A549 (cell line): ENCODE measurements at regions not wholly inside any gene's neighbourhood (a gene's known extent, or its start where the extent isn't known, plus 50 kb on each side); places are given as distances from the start of the nearest gene placed in this dataset.

Source experiments
- ATAC-seq, 2 experiments: fragments of 200-7000 bp in 1 of 2; fragments of >200 bp in 1 of 2; cut with Nextera tagmentation in 1 of 2; cut with Tn5 transposase in 1 of 2; 3 replicates each; pipeline versions ENCODE4 v1.8.0 to v1.9.1; 2018 to 2020; ENCODE audit warnings: mild to moderate bottlenecking in 1 of 2, moderate library complexity in 1 of 2
- CTCF ChIA-PET: fragments of 300-600 bp; sonication (Branson Sonifier 250); formaldehyde crosslinking; extraction: SDS; loops from one replicate; lab custom pipeline; 2021; ENCODE audit warnings: antibody characterized with exemption, inconsistent platforms; lab: Yijun Ruan, JAX
- POLR2A ChIA-PET: fragments of 350-600 bp; formaldehyde crosslinking; extraction: SDS; loops from one replicate; lab custom pipeline; 2021; ENCODE audit warnings: antibody characterized with exemption, inconsistent platforms; lab: Yijun Ruan, JAX
- DNase-seq, 2 experiments: peaks; one replicate each; pipeline versions ENCODE4 v3.0.0 to v3.0.0-alpha.2; 2011 to 2016; ENCODE audit warnings: low read depth in 1 of 2, low spot score in 1 of 2
- FAIRE-seq: peaks from 2 replicates; lab custom pipeline; 2011; peaks lifted over from hg19 to GRCh38; lab: Jason Lieb, UNC
- H3K27ac ChIP-seq, 2 experiments: fragments of >200 bp; sonication (Bioruptor Twin); formaldehyde crosslinking; 3 replicates each; pipeline ENCODE4 v1.5.1; 2016 to 2017
- H3K4me1 ChIP-seq: fragments of >200 bp; sonication (Bioruptor Twin); formaldehyde crosslinking; 3 replicates; pipeline ENCODE4 v1.6.1; 2016
- H3K4me2 ChIP-seq: fragments of >200 bp; sonication (Bioruptor Twin); formaldehyde crosslinking; 3 replicates; pipeline ENCODE4 v1.6.1; 2016
- H3K4me3 ChIP-seq: fragments of >200 bp; sonication (Bioruptor Twin); formaldehyde crosslinking; 3 replicates; pipeline ENCODE4 v1.5.1; 2016
- H3K9me3 ChIP-seq: fragments of >200 bp; sonication (Bioruptor Twin); formaldehyde crosslinking; 3 replicates; pipeline ENCODE4 v1.6.1; 2016
- CEBPB ChIP-seq, 2 experiments: fragments of >200 bp in 1 of 2; sonication (Bioruptor Twin) in 1 of 2; formaldehyde crosslinking in 1 of 2; IDR thresholded peaks; 2 replicates each; pipeline ENCODE4 v1.6.1; 2012 to 2016
- CHD2 ChIP-seq: fragments of 150-350 bp; IDR thresholded peaks from 2 replicates; pipeline ENCODE4 v1.6.1; 2014; ENCODE audit warnings: low read length; ENCODE audit not compliant: partially characterized antibody
- CHD4 ChIP-seq: fragments of 200-600 bp; sonication (generic); IDR thresholded peaks from 2 replicates; pipeline ENCODE4 v1.6.1; 2016; ENCODE audit warnings: antibody characterized with exemption, mild to moderate bottlenecking, borderline replicate concordance
- EHMT2 ChIP-seq: fragments of 200-600 bp; sonication (generic); IDR thresholded peaks from 2 replicates; pipeline ENCODE4 v1.6.1; 2016; ENCODE audit warnings: antibody characterized with exemption, low read depth, mild to moderate bottlenecking, moderate library complexity
- ESRRA ChIP-seq: fragments of 150-350 bp; IDR thresholded peaks from 2 replicates; pipeline ENCODE4 v1.6.1; 2014; ENCODE audit warnings: mild to moderate bottlenecking, low read length, borderline replicate concordance
- FOSL2 ChIP-seq, 2 experiments: fragments of 450-650 bp in 1 of 2; fragments of >200 bp in 1 of 2; sonication (Bioruptor Twin) in 1 of 2; formaldehyde crosslinking; IDR thresholded peaks; 2 replicates each; pipeline versions ENCODE4 v1.5.0 to v1.6.1; 2016 to 2020; ENCODE audit warnings: mild to moderate bottlenecking in 1 of 2, moderate library complexity in 1 of 2
- HEYL ChIP-seq: fragments of 250-450 bp; sonication (Bioruptor Pico); IDR thresholded peaks from 2 replicates; pipeline ENCODE4 v1.8.0; 2021; ENCODE audit warnings: mild to moderate bottlenecking, moderate library complexity
- HOXA7 ChIP-seq: fragments of 250-450 bp; sonication (Bioruptor Pico); IDR thresholded peaks from 2 replicates; pipeline ENCODE4 v1.5.0; 2020; ENCODE audit warnings: mild to moderate bottlenecking, moderate library complexity
- HOXB5 ChIP-seq: fragments of 250-450 bp; sonication (Bioruptor Pico); IDR thresholded peaks from 2 replicates; pipeline ENCODE4 v1.5.0; 2020; ENCODE audit warnings: mild to moderate bottlenecking, moderate library complexity
- JUNB ChIP-seq: fragments of >200 bp; sonication (Bioruptor Twin); formaldehyde crosslinking; IDR thresholded peaks from 2 replicates; pipeline ENCODE4 v1.6.1; 2016
- KDM5A ChIP-seq: fragments of 200-600 bp; sonication (generic); IDR thresholded peaks from 2 replicates; pipeline ENCODE4 v1.6.1; 2016; ENCODE audit warnings: antibody characterized with exemption, mild to moderate bottlenecking
- MAZ ChIP-seq: fragments of 150-350 bp; IDR thresholded peaks from 2 replicates; pipeline ENCODE4 v1.6.1; 2014; ENCODE audit warnings: antibody characterized with exemption, low read depth, low read length, borderline replicate concordance
- PHF8 ChIP-seq: fragments of 200-600 bp; sonication (generic); IDR thresholded peaks from 2 replicates; pipeline ENCODE4 v1.6.1; 2016; ENCODE audit warnings: low read depth, mild to moderate bottlenecking, antibody characterized with exemption, moderate library complexity, borderline replicate concordance
- RCOR1 ChIP-seq: fragments of 150-350 bp; IDR thresholded peaks from 2 replicates; pipeline ENCODE4 v1.6.1; 2014; ENCODE audit warnings: antibody characterized with exemption, low read length, low read depth
- REST ChIP-seq: fragments of 200-600 bp; sonication (generic); IDR thresholded peaks from 2 replicates; pipeline ENCODE4 v1.6.1; 2016; ENCODE audit warnings: antibody characterized with exemption, mild to moderate bottlenecking, moderate library complexity
- RFX5 ChIP-seq: fragments of 450-650 bp; IDR thresholded peaks from 2 replicates; pipeline ENCODE4 v1.7.1; 2014; ENCODE audit warnings: antibody characterized with exemption, mild to moderate bottlenecking, moderate library complexity
- USF2 ChIP-seq: fragments of 450-650 bp; IDR thresholded peaks from 2 replicates; pipeline ENCODE4 v1.6.1; 2014; ENCODE audit warnings: antibody characterized with exemption
- ZFP36 ChIP-seq: fragments of 450-650 bp; IDR thresholded peaks from 2 replicates; pipeline ENCODE4 v1.6.1; 2014; ENCODE audit warnings: borderline replicate concordance; ENCODE audit not compliant: partially characterized antibody
- WGBS: methylation state at CpG from one replicate; pipeline ENCODE4 v1.1.6; 2017; ENCODE audit errors: missing lambda C conversion rate; 5-methylcytosine and 5-hydroxymethylcytosine counted together
- TF ChIP-seq, protein P1 (sequence below): fragments of >200 bp; sonication (Bioruptor Twin); formaldehyde crosslinking; IDR thresholded peaks from 3 replicates; pipeline ENCODE4 v1.6.1; 2016

DNA sequence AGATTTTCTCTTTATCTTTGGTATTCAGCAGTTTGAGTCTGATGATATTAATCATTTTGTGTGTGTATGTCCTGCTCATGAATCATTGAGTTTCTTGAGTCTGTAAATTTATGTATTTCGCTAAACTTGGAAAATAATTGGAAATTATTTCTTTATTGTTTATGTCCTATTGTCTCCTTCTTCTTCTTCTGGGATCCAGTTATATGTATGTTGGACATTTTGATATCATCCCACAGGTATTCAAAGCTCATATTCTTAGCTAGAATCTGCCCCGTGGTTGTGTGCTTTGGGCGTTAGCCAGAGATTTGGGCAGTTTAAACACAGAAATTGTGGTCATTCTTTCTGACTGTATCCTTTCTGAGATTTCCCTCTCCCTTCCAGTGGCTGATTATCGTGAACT lies 243.0 kb upstream of the SPRED2 start:
- FAIRE-seq (no peak), ATAC-seq (no peak), DNase-seq (no peak)
- POLR2A ChIA-PET = interaction anchor here (0.7 kb wide), 1 partner anchor 70 kb away, joined by 4 read pairs; no protein-coding TSS in a partner anchor
- Histone ChIP-seq H3K4me2 (no peak overlapping the region), H3K27ac (no peak overlapping the region), H3K9me3 (peaks cover 14% of the 10 kb centered on the region; the same call in 1 of the 3 replicates), H3K4me3 (no peak overlapping the region), H3K4me1 (no peaks in the 10 kb centered on the region)
- no peak for TF ChIP-seq CEBPB (IDR thresholded peaks at IDR 0.05)
- no peak for TF ChIP-seq CHD4
- TF ChIP-seq CHD2 = no peak
- TF ChIP-seq HEYL = no peak
- no peak for TF ChIP-seq FOSL2 (IDR thresholded peaks at IDR 0.05)
- no peak for TF ChIP-seq FOSL2 (CRISPR knock-in tag; IDR thresholded peaks at IDR 0.05)
- TF ChIP-seq RCOR1 = no peak
- TF ChIP-seq PHF8 = no peak
- TF ChIP-seq ESRRA = no peak
- no peak for TF ChIP-seq HOXB5 (CRISPR knock-in tag)
- CTCF ChIA-PET = no interaction called here
- 9% methylated on average over 4 of the region's 4 CpGs for WGBS

DNA sequence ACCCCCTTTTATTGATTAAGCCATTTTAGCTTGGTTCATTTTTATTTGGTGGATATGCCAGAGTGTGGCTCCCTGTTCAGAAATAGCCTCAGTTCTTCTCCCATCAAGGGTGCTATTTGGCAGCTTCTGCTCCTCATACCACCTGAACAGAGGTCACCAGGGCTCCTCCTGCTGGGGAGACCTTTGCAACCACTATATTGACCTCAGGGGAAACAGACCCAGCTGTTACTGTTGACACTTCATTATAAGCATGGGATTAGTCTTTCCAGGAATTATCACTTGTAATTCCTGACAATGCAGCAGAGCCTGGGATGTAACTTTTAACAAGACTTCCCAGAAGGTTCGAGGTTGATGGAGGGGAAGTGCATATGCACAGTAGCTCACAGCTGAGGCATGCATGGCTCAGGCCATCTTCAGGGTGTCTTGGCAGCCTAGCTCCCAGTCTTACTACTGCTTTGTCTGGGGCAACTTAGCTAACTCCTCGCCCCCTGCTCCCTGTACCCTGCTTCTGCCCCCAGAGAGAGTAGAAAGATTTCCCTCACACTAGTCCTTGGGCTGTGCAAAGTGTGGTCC lies 239.4 kb upstream of the SPRED2 start:
- H3K4me3 ChIP-seq = no peak overlapping the region
- DNase-seq = no peak
- POLR2A ChIA-PET = no interaction called here
- 0% methylated on average over 2 of the region's 2 CpGs for WGBS
- H3K9me3 ChIP-seq = peaks cover 26% of the 10 kb centered on the region
- CTCF ChIA-PET = interaction anchor here (1.2 to 1.6 kb wide), 3 partner anchors 18 to 904 kb away, joined by 3 to 4 read pairs (median 3); no protein-coding TSS in a partner anchor
- no peak for TF ChIP-seq CEBPB (IDR thresholded peaks at IDR 0.05)
- TF ChIP-seq CHD4 = no peak
- ATAC-seq = peak in 1 of 2 experiments; percentile 47; a peak in 2 of 6 replicates
- H3K4me1 ChIP-seq = no peaks in the 10 kb centered on the region
- no peak overlapping the region for H3K27ac ChIP-seq
- FAIRE-seq = no peak
- no peak overlapping the region for H3K4me2 ChIP-seq

DNA sequence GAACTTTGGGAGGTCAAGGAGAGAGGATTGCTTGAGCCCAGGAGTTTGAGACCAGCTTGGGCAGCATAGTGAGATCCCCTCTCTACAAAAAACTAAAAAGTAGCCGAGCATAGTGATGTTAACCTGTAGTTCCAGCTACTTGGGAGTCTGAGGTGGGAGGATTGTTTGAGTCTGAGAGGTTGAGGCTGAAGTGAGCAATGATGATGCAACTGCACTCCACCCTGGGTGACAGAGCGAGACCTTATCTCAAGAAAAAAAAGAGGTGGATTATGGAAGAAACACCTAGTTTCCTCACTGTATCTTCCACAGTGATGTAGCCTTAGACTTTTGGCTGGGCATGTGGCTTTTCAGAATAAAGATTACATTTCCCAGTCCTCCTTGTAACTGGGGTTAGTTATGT lies 237.2 kb upstream of the SPRED2 start:
- ATAC-seq = no peak
- ChIA-PET POLR2A (no interaction called here), CTCF (no interaction called here)
- Histone ChIP-seq H3K4me2 (no peak overlapping the region), H3K4me3 (no peak overlapping the region), H3K9me3 (peaks cover 15% of the 10 kb centered on the region), H3K4me1 (no peaks in the 10 kb centered on the region), H3K27ac (no peak overlapping the region)
- DNase-seq = no peak
- WGBS = 12% methylated on average over 2 of the region's 2 CpGs
- no peak for TF ChIP-seq RFX5
- no peak for TF ChIP-seq JUNB
- no peak for TF ChIP-seq ZFP36
- no peak for TF ChIP-seq EHMT2
- no peak for TF ChIP-seq USF2
- no peak for TF ChIP-seq PHF8
- TF ChIP-seq MAZ = no peak
- TF ChIP-seq KDM5A = no peak
- TF ChIP-seq CEBPB (IDR thresholded peaks at IDR 0.05) = no peak
- no peak for TF ChIP-seq REST
- no peak for TF ChIP-seq HOXA7 (CRISPR knock-in tag)
- TF ChIP-seq, protein P1, sequence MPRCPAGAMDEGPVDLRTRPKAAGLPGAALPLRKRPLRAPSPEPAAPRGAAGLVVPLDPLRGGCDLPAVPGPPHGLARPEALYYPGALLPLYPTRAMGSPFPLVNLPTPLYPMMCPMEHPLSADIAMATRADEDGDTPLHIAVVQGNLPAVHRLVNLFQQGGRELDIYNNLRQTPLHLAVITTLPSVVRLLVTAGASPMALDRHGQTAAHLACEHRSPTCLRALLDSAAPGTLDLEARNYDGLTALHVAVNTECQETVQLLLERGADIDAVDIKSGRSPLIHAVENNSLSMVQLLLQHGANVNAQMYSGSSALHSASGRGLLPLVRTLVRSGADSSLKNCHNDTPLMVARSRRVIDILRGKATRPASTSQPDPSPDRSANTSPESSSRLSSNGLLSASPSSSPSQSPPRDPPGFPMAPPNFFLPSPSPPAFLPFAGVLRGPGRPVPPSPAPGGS = no peak
- no peak for FAIRE-seq
